ENCODE measurements at regions not wholly inside any gene's neighbourhood (a gene's known extent, or its start where the extent isn't known, plus 50 kb on each side); places are given as distances from the start of the nearest gene placed in this dataset.

- no peak overlapping the region for H3K27ac ChIP-seq
- peaks cover 0 to 3% of the 10 kb centered on the region in 2 donors for H3K9me3 ChIP-seq
- no peaks in the 10 kb centered on the region for H3K4me1 ChIP-seq
- intact Hi-C loops (cut with DNase I; ENCODE audit: low total_unique reads): no loop called here
- no peak overlapping the region for H3K4me3 ChIP-seq
- no peak for TF ChIP-seq POLR2A (IDR thresholded peaks at IDR 0.05)
- no peak for TF ChIP-seq POLR2AphosphoS5 (IDR thresholded peaks at IDR 0.05)
- no peak for TF ChIP-seq CTCF (IDR thresholded peaks at IDR 0.05)
- TF ChIP-seq EP300 (IDR thresholded peaks at IDR 0.05; ENCODE audit: low read depth): no peak
- WGBS, 2 donors (ENCODE audit: low coverage in 1 of 2): 33 to 56% methylated on average over 1 of the region's 1 CpG
- H3K36me3 ChIP-seq: no peaks in the 10 kb centered on the region
- no peak for DNase-seq
- in situ Hi-C loops (cut with MboI; ENCODE audit: low pct_ligation_motif_present in 1 of 4, low pct_unique_long_range_greater_than_20kb in 1 of 4, low sequenced_read_pairs in 3 of 4): no loop called here
- no peaks in the 10 kb centered on the region for H3K27me3 ChIP-seq
Measured at GRCh38 chr9:79060766-79061165, 511.0 kb upstream of the TLE4 start.

- in situ Hi-C loops (cut with MboI; ENCODE audit: low pct_ligation_motif_present in 1 of 4, low pct_unique_long_range_greater_than_20kb in 1 of 4, low sequenced_read_pairs in 3 of 4): no loop called here
- DNase-seq: no peak
- no peaks in the 10 kb centered on the region for H3K36me3 ChIP-seq
- intact Hi-C loops (cut with DNase I; ENCODE audit: low total_unique reads): no loop called here
- H3K4me1 ChIP-seq: no peaks in the 10 kb centered on the region
- no peaks in the 10 kb centered on the region for H3K27me3 ChIP-seq
- H3K27ac ChIP-seq: no peak overlapping the region
- no peak overlapping the region for H3K4me3 ChIP-seq
- peaks cover 0 to 3% of the 10 kb centered on the region in 2 donors for H3K9me3 ChIP-seq
- WGBS, 2 donors (ENCODE audit: low coverage in 1 of 2): 56 to 70% methylated on average over 4 to 7 of the region's 7 CpGs
- TF ChIP-seq CTCF (IDR thresholded peaks at IDR 0.05): no peak
- TF ChIP-seq POLR2A (IDR thresholded peaks at IDR 0.05): no peak
- TF ChIP-seq EP300 (IDR thresholded peaks at IDR 0.05; ENCODE audit: low read depth): no peak
Measured at GRCh38 chr9:79061752-79062616, 509.8 kb upstream of the TLE4 start.

- in situ Hi-C loops (cut with MboI; ENCODE audit: low pct_ligation_motif_present in 1 of 4, low pct_unique_long_range_greater_than_20kb in 1 of 4, low sequenced_read_pairs in 3 of 4): no loop called here
- WGBS, 2 donors (ENCODE audit: low coverage in 1 of 2): 77 to 92% methylated on average over 2 to 3 of the region's 3 CpGs
- H3K36me3 ChIP-seq: no peaks in the 10 kb centered on the region
- H3K4me1 ChIP-seq: no peaks in the 10 kb centered on the region
- no peaks in the 10 kb centered on the region for H3K27me3 ChIP-seq
- no peak for TF ChIP-seq EP300 (IDR thresholded peaks at IDR 0.05; ENCODE audit: low read depth)
- TF ChIP-seq CTCF (IDR thresholded peaks at IDR 0.05): no peak
- no peak for TF ChIP-seq POLR2AphosphoS5 (IDR thresholded peaks at IDR 0.05)
- TF ChIP-seq POLR2A (IDR thresholded peaks at IDR 0.05): no peak
- H3K4me3 ChIP-seq: no peak overlapping the region
- intact Hi-C loops (cut with DNase I; ENCODE audit: low total_unique reads): no loop called here
- no peak overlapping the region for H3K27ac ChIP-seq
- no peak for DNase-seq
- H3K9me3 ChIP-seq: no peaks in the 10 kb centered on the region
Measured at GRCh38 chr9:79073201-79073600, 498.6 kb upstream of the TLE4 start.

- no peak overlapping the region for H3K4me3 ChIP-seq
- WGBS, 2 donors (ENCODE audit: low coverage in 1 of 2): 25 to 29% methylated on average over 2 of the region's 2 CpGs
- H3K27me3 ChIP-seq: no peaks in the 10 kb centered on the region
- H3K36me3 ChIP-seq: no peaks in the 10 kb centered on the region
- no peaks in the 10 kb centered on the region for H3K9me3 ChIP-seq
- DNase-seq: no peak
- TF ChIP-seq POLR2A (IDR thresholded peaks at IDR 0.05) (no peak), CTCF (IDR thresholded peaks at IDR 0.05) (no peak), EP300 (IDR thresholded peaks at IDR 0.05; ENCODE audit: low read depth) (no peak), POLR2AphosphoS5 (IDR thresholded peaks at IDR 0.05) (no peak)
- intact Hi-C loops (cut with DNase I; ENCODE audit: low total_unique reads): no loop called here
- no peaks in the 10 kb centered on the region for H3K4me1 ChIP-seq
- H3K27ac ChIP-seq: no peak overlapping the region
- in situ Hi-C loops (cut with MboI; ENCODE audit: low pct_ligation_motif_present in 1 of 4, low pct_unique_long_range_greater_than_20kb in 1 of 4, low sequenced_read_pairs in 3 of 4): no loop called here
Measured at GRCh38 chr9:79080536-79080935, 491.2 kb upstream of the TLE4 start.

All from transverse colon (tissue), 4 donors.